NCI-H526 (cell line): ENCODE measurements at regions not wholly inside any gene's neighbourhood (a gene's known extent, or its start where the extent isn't known, plus 50 kb on each side); places are given as distances from the start of the nearest gene placed in this dataset.

Source experiments
- DNase-seq, 2 experiments: peaks; one replicate each; lab custom pipeline; 2025; lab: John Stamatoyannopoulos, UW

- no peak for DNase-seq
Measured at GRCh38 chr4:119746951-119747350, 118.3 kb upstream of the PDE5A start.

GRCh38 chr4:119745351-119745750, 116.7 kb upstream of the PDE5A start:
- DNase-seq, result no peak

- no peak for DNase-seq
Measured at GRCh38 chr4:119744580-119744979, 116.0 kb upstream of the PDE5A start.

- DNase-seq, result no peak
Measured at GRCh38 chr4:119743644-119744043, 115.0 kb upstream of the PDE5A start.

GRCh38 chr4:119739796-119740195, 111.2 kb upstream of the PDE5A start:
- DNase-seq, result no peak

GRCh38 chr4:119738901-119739300, 110.3 kb upstream of the PDE5A start:
- no peak for DNase-seq

- DNase-seq, result no peak
Measured at GRCh38 chr4:119736559-119736958, 108.0 kb upstream of the PDE5A start.

- no peak for DNase-seq
Measured at GRCh38 chr4:119735165-119735651, 106.6 kb upstream of the PDE5A start.

- DNase-seq, result no peak
Measured at GRCh38 chr4:119733431-119733830, 104.8 kb upstream of the PDE5A start.

GRCh38 chr4:119731778-119732177, 103.2 kb upstream of the PDE5A start:
- DNase-seq, result no peak

- no peak for DNase-seq
Measured at GRCh38 chr4:119731146-119731742, 102.6 kb upstream of the PDE5A start.

GRCh38 chr4:119730671-119730950, 102.0 kb upstream of the PDE5A start:
- DNase-seq, result no peak

- no peak for DNase-seq
Measured at GRCh38 chr4:119729835-119730670, 101.4 kb upstream of the PDE5A start.

- no peak for DNase-seq
Measured at GRCh38 chr4:119728692-119729593, 100.3 kb upstream of the PDE5A start.

- DNase-seq, result no peak
Measured at GRCh38 chr4:119728185-119728584, 99.6 kb upstream of the PDE5A start.

GRCh38 chr4:119726505-119726904, 97.9 kb upstream of the PDE5A start:
- no peak for DNase-seq

- DNase-seq, result no peak
Measured at GRCh38 chr4:119725688-119726330, 97.2 kb upstream of the PDE5A start.

- DNase-seq, result no peak
Measured at GRCh38 chr4:119725011-119725410, 96.4 kb upstream of the PDE5A start.

- no peak for DNase-seq
Measured at GRCh38 chr4:119722670-119723069, 94.1 kb upstream of the PDE5A start.

GRCh38 chr4:119721878-119722277, 93.3 kb upstream of the PDE5A start:
- no peak for DNase-seq

GRCh38 chr4:119715490-119716445, 87.2 kb upstream of the PDE5A start:
- DNase-seq, result no peak
